ENCODE measurements at regions not wholly inside any gene's neighbourhood (a gene's known extent, or its start where the extent isn't known, plus 50 kb on each side); places are given as distances from the start of the nearest gene placed in this dataset.

DNA sequence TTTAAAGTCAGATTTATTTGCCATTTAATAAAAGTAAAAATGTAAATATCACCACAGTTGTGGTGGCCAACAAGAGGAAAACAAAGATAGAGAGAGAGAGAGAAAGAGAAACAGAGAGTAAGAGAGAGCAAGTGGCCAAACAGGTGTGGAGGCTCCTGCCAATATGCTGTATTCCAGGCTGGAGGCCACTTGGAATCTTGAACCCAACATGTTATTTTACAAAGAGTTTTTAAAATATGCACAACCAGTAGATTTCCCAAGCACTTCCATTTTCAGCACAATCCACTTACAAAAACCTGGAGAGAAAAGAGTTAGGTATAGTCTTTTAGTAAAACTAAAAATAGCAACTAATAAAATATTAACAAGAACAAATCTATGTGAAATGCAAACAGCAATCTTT is 1323.1 kb upstream of the CITED2 start:
- no peaks in the 10 kb centered on the region for H3K27me3 ChIP-seq (ENCODE audit: control insufficient read depth, insufficient read depth, low read length)
- DNase-seq (ENCODE audit: low read depth in 4 of 6, low spot score in 6 of 6), result no peak
- no peaks in the 10 kb centered on the region for H3K4me1 ChIP-seq (ENCODE audit: control insufficient read depth, insufficient read depth, low read length)
- no peak overlapping the region for H3K4me3 ChIP-seq (ENCODE audit: low read depth, low read length)
- H3K36me3 ChIP-seq (ENCODE audit: control insufficient read depth, insufficient read depth, low read length), result no peaks in the 10 kb centered on the region
- H3K27ac ChIP-seq (ENCODE audit: low read depth, low read length), result no peak overlapping the region
- no peaks in the 10 kb centered on the region for H3K9me3 ChIP-seq (ENCODE audit: control insufficient read depth, insufficient read depth, low read length)

DNA sequence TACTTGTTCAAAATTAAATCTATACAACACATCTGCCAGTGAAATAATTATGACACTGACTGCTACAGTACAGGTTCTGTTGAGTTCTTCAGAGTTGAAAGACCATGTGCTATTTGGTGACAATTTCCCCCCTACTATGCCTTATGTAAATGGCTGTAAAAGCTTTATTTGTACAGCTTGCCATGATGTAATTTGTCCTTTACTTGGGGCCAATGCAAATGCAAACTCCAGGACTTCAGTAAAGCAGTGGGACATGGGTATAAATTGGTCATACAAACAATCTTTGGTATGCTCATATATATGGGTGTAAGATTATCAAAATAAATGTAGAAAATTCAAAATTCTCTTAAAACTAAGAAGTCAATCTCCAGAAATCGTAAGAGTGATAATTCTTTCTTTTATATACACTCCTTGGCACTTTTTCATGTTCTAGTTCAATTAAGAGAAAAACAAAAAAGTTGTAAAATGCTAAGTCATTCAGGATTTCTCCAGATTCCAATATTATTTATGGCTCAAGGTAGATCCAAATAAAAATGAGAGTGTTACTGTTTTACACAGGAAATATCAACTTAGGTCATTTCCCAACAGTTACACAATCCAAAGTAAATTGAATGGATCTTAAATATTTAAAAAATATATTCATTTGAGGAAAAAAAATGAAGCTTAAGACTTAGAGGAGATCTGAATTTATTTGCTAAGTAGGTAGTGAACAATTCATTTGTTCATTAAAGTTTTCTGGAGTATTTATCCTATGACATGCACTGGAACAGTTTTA is 1310.5 kb upstream of the CITED2 start:
- no peak overlapping the region for H3K4me3 ChIP-seq (ENCODE audit: low read depth, low read length)
- H3K9me3 ChIP-seq (ENCODE audit: control insufficient read depth, insufficient read depth, low read length), result no peaks in the 10 kb centered on the region
- no peaks in the 10 kb centered on the region for H3K4me1 ChIP-seq (ENCODE audit: control insufficient read depth, insufficient read depth, low read length)
- WGBS (ENCODE audit: insufficient coverage), result no CpG with 5 or more reads among the region's 1 CpG
- H3K36me3 ChIP-seq (ENCODE audit: control insufficient read depth, insufficient read depth, low read length), result no peaks in the 10 kb centered on the region
- no peaks in the 10 kb centered on the region for H3K27me3 ChIP-seq (ENCODE audit: control insufficient read depth, insufficient read depth, low read length)
- H3K27ac ChIP-seq (ENCODE audit: low read depth, low read length), result no peak overlapping the region
- peak in 2 of 6 donors; percentile 3 to 20 for DNase-seq (ENCODE audit: low read depth in 4 of 6, low spot score in 6 of 6)

DNA sequence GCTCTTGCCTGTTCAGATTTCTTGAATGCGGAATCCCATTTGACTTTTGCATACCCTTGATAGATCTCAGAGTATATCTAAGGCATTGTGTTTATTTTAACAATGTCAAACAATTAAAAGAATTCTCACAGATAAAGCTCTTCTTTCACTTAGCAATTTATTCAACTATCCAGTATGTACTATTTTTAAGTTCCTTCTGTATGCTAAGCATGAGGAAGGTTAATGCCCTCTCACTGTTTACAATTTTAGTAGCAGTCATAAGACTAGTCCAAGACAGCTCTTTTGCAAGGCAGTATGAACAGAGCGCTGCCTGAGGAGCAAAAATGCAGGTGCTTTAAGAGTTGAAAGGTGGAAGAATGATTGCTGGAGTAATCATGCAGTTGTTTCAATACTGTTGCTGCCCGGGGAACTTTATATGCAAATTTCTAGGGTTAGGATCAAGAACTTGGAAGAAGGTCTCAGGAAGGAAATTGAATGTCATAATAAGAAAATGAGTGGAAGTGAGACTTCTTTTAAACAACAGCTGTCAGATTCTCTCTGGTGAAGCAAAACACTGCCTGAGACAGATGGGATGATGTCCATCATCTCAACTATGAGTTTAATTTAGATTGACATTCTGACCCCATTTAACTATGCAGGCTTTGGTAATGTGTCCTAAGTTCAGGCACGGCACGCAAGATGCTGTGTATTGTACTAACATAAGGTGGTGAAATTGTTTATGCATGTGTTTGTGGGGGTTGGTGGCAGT is 1303.5 kb upstream of the CITED2 start:
- H3K36me3 ChIP-seq (ENCODE audit: control insufficient read depth, insufficient read depth, low read length), result no peaks in the 10 kb centered on the region
- H3K4me1 ChIP-seq (ENCODE audit: control insufficient read depth, insufficient read depth, low read length), result no peaks in the 10 kb centered on the region
- no peak overlapping the region for H3K4me3 ChIP-seq (ENCODE audit: low read depth, low read length)
- H3K27me3 ChIP-seq (ENCODE audit: control insufficient read depth, insufficient read depth, low read length), result no peaks in the 10 kb centered on the region
- DNase-seq (ENCODE audit: low read depth in 4 of 6, low spot score in 6 of 6), result no peak
- H3K9me3 ChIP-seq (ENCODE audit: control insufficient read depth, insufficient read depth, low read length), result no peaks in the 10 kb centered on the region
- 90% methylated on average over 4 of the region's 5 CpGs for WGBS (ENCODE audit: insufficient coverage)
- no peak overlapping the region for H3K27ac ChIP-seq (ENCODE audit: low read depth, low read length)

- no CpG with 5 or more reads among the region's 2 CpGs for WGBS (ENCODE audit: insufficient coverage)
- DNase-seq (ENCODE audit: low read depth in 4 of 6, low spot score in 6 of 6), result peak in 1 of 6 donors; percentile 2
- no peaks in the 10 kb centered on the region for H3K9me3 ChIP-seq (ENCODE audit: control insufficient read depth, insufficient read depth, low read length)
- no peaks in the 10 kb centered on the region for H3K27me3 ChIP-seq (ENCODE audit: control insufficient read depth, insufficient read depth, low read length)
- no peak overlapping the region for H3K27ac ChIP-seq (ENCODE audit: low read depth, low read length)
- no peaks in the 10 kb centered on the region for H3K4me1 ChIP-seq (ENCODE audit: control insufficient read depth, insufficient read depth, low read length)
- H3K4me3 ChIP-seq (ENCODE audit: low read depth, low read length), result no peak overlapping the region
- H3K36me3 ChIP-seq (ENCODE audit: control insufficient read depth, insufficient read depth, low read length), result no peaks in the 10 kb centered on the region
Measured at GRCh38 chr6:140671926-140672325, 1297.5 kb upstream of the CITED2 start.

DNA sequence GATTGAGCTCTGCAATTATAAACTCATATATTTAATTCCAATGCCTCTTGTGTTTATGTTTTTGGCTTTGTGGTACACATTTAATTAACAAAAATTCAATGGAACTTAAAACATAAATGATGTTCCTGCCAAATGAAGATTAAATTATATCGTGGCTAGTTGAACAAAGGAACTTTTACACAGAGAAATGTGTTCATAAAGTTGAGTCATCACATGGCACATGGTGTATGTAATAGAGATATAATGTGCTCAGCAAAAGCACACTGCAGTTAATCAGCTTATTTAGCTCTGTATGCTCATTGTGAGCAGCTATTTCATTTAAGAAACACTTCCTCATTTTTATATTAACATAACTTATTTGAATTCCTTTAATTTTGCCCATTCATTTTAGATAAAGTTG is 1295.6 kb upstream of the CITED2 start:
- WGBS (ENCODE audit: insufficient coverage), result no CpG with 5 or more reads among the region's 1 CpG
- DNase-seq (ENCODE audit: low read depth in 4 of 6, low spot score in 6 of 6), result no peak
- Histone ChIP-seq H3K4me3 (ENCODE audit: low read depth, low read length) (no peak overlapping the region), H3K36me3 (ENCODE audit: control insufficient read depth, insufficient read depth, low read length) (no peaks in the 10 kb centered on the region), H3K4me1 (ENCODE audit: control insufficient read depth, insufficient read depth, low read length) (no peaks in the 10 kb centered on the region), H3K27ac (ENCODE audit: low read depth, low read length) (no peak overlapping the region), H3K27me3 (ENCODE audit: control insufficient read depth, insufficient read depth, low read length) (no peaks in the 10 kb centered on the region), H3K9me3 (ENCODE audit: control insufficient read depth, insufficient read depth, low read length) (no peaks in the 10 kb centered on the region)

DNA sequence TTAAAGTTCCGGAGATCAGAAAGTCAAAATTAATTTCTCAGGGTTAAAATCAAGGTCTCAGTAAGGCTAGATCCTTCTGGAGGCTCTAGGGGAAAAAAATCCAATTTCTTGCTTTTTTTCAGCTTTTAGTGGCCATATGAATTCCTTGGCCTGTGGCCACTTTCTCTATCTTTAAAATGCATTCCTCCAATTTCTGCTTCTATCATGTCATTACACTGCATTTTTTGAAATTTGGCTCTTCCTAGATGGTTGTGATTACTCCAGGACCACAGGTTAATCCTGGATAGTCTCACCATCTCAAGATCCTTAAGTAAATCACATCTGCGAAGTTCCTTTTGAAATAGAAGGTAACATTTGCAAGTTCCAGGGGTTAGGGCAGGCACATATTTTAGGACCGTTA is 1294.9 kb upstream of the CITED2 start:
- H3K27me3 ChIP-seq (ENCODE audit: control insufficient read depth, insufficient read depth, low read length), result no peaks in the 10 kb centered on the region
- H3K27ac ChIP-seq (ENCODE audit: low read depth, low read length), result no peak overlapping the region
- no peaks in the 10 kb centered on the region for H3K36me3 ChIP-seq (ENCODE audit: control insufficient read depth, insufficient read depth, low read length)
- WGBS (ENCODE audit: insufficient coverage), result no CpG with 5 or more reads among the region's 3 CpGs
- H3K9me3 ChIP-seq (ENCODE audit: control insufficient read depth, insufficient read depth, low read length), result no peaks in the 10 kb centered on the region
- no peak overlapping the region for H3K4me3 ChIP-seq (ENCODE audit: low read depth, low read length)
- H3K4me1 ChIP-seq (ENCODE audit: control insufficient read depth, insufficient read depth, low read length), result no peaks in the 10 kb centered on the region
- no peak for DNase-seq (ENCODE audit: low read depth in 4 of 6, low spot score in 6 of 6)

- no peak overlapping the region for H3K4me3 ChIP-seq (ENCODE audit: low read depth, low read length)
- no peaks in the 10 kb centered on the region for H3K36me3 ChIP-seq (ENCODE audit: control insufficient read depth, insufficient read depth, low read length)
- DNase-seq (ENCODE audit: low read depth in 4 of 6, low spot score in 6 of 6), result no peak
- H3K27me3 ChIP-seq (ENCODE audit: control insufficient read depth, insufficient read depth, low read length), result no peaks in the 10 kb centered on the region
- no peaks in the 10 kb centered on the region for H3K4me1 ChIP-seq (ENCODE audit: control insufficient read depth, insufficient read depth, low read length)
- H3K9me3 ChIP-seq (ENCODE audit: control insufficient read depth, insufficient read depth, low read length), result no peaks in the 10 kb centered on the region
- no peak overlapping the region for H3K27ac ChIP-seq (ENCODE audit: low read depth, low read length)
- no CpG with 5 or more reads among the region's 2 CpGs for WGBS (ENCODE audit: insufficient coverage)
Measured at GRCh38 chr6:140663772-140664171, 1289.3 kb upstream of the CITED2 start.

DNA sequence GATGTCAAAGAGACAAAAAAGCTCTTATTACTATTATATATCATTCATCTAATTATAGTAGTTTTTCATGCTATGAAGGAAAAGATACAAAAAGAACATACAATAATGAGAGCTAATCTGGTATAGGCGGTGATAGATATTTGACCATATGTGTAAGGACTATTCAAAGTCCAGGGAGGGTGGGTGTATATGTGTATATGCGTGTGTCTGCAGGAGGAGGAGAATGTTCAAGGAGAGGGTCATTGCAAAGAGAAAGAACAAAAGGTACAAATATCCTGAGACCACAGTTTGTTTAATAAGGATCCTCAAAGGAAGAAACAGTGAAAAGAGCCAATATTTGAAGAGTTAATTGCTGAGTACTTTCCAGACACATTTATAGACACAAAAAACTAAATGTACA is 1288.6 kb upstream of the CITED2 start:
- H3K4me3 ChIP-seq (ENCODE audit: low read depth, low read length), result no peak overlapping the region
- H3K36me3 ChIP-seq (ENCODE audit: control insufficient read depth, insufficient read depth, low read length), result no peaks in the 10 kb centered on the region

GRCh38 chr6:140661691-140662090 is 1287.2 kb upstream of the CITED2 start:
- no peaks in the 10 kb centered on the region for H3K27me3 ChIP-seq (ENCODE audit: control insufficient read depth, insufficient read depth, low read length)
- no CpG with 5 or more reads among the region's 3 CpGs for WGBS (ENCODE audit: insufficient coverage)
- H3K9me3 ChIP-seq (ENCODE audit: control insufficient read depth, insufficient read depth, low read length), result no peaks in the 10 kb centered on the region
- no peaks in the 10 kb centered on the region for H3K36me3 ChIP-seq (ENCODE audit: control insufficient read depth, insufficient read depth, low read length)
- no peak overlapping the region for H3K4me3 ChIP-seq (ENCODE audit: low read depth, low read length)
- H3K27ac ChIP-seq (ENCODE audit: low read depth, low read length), result no peak overlapping the region
- H3K4me1 ChIP-seq (ENCODE audit: control insufficient read depth, insufficient read depth, low read length), result no peaks in the 10 kb centered on the region
- no peak for DNase-seq (ENCODE audit: low read depth in 4 of 6, low spot score in 6 of 6)

More for the DNA sequence above, 1288.6 kb upstream of the CITED2 start:
- no peaks in the 10 kb centered on the region for H3K27me3 ChIP-seq (ENCODE audit: control insufficient read depth, insufficient read depth, low read length)
- DNase-seq (ENCODE audit: low read depth in 4 of 6, low spot score in 6 of 6), result no peak
- WGBS (ENCODE audit: insufficient coverage), result 100% methylated on average over 2 of the region's 2 CpGs
- H3K4me1 ChIP-seq (ENCODE audit: control insufficient read depth, insufficient read depth, low read length), result no peaks in the 10 kb centered on the region
- H3K9me3 ChIP-seq (ENCODE audit: control insufficient read depth, insufficient read depth, low read length), result no peaks in the 10 kb centered on the region
- H3K27ac ChIP-seq (ENCODE audit: low read depth, low read length), result no peak overlapping the region

- no peak overlapping the region for H3K27ac ChIP-seq (ENCODE audit: low read depth, low read length)
- no peak for DNase-seq (ENCODE audit: low read depth in 4 of 6, low spot score in 6 of 6)
- no peaks in the 10 kb centered on the region for H3K27me3 ChIP-seq (ENCODE audit: control insufficient read depth, insufficient read depth, low read length)
- no CpG with 5 or more reads among the region's 2 CpGs for WGBS (ENCODE audit: insufficient coverage)
- no peaks in the 10 kb centered on the region for H3K36me3 ChIP-seq (ENCODE audit: control insufficient read depth, insufficient read depth, low read length)
- no peaks in the 10 kb centered on the region for H3K9me3 ChIP-seq (ENCODE audit: control insufficient read depth, insufficient read depth, low read length)
- H3K4me3 ChIP-seq (ENCODE audit: low read depth, low read length), result no peak overlapping the region
- no peaks in the 10 kb centered on the region for H3K4me1 ChIP-seq (ENCODE audit: control insufficient read depth, insufficient read depth, low read length)
Measured at GRCh38 chr6:140660295-140660694, 1285.8 kb upstream of the CITED2 start.
